Endothelial cell of umbilical vein (primary cell): ENCODE measurements at regions not wholly inside any gene's neighbourhood (a gene's known extent, or its start where the extent isn't known, plus 50 kb on each side); places are given as distances from the start of the nearest gene placed in this dataset.

Experiments
- EZH2 ChIP-seq: IDR thresholded peaks from 2 replicates; pipeline ENCODE4 v1.6.1; 2012; ENCODE audit warnings: borderline replicate concordance, low read depth, mild to moderate bottlenecking, moderate library complexity, low read length, inconsistent platforms; ENCODE audit not compliant: severe bottlenecking
- MAX ChIP-seq: IDR thresholded peaks from 2 replicates; pipeline ENCODE4 v1.6.1; 2011; ENCODE audit not compliant: insufficient read depth, insufficient read length
- POLR2A ChIP-seq: IDR thresholded peaks from 2 replicates; pipeline ENCODE4 v1.6.1; 2012; ENCODE audit warnings: low read depth, mild to moderate bottlenecking, control low read depth, low read length
- TF ChIP-seq, protein P1 (sequence below), 2 donors: IDR thresholded peaks; 1 replicate in 1 of 2; 2 replicates in 1 of 2; pipeline ENCODE4 v1.5.1; 2011; ENCODE audit warnings: low read length in 2 of 2, mild to moderate bottlenecking in 2 of 2, moderate library complexity in 2 of 2, control low read depth in 1 of 2, inconsistent platforms in 1 of 2, low read depth in 1 of 2; ENCODE audit not compliant: insufficient read depth in 1 of 2; ENCODE audit errors: extremely low read depth in 1 of 2

DNA sequence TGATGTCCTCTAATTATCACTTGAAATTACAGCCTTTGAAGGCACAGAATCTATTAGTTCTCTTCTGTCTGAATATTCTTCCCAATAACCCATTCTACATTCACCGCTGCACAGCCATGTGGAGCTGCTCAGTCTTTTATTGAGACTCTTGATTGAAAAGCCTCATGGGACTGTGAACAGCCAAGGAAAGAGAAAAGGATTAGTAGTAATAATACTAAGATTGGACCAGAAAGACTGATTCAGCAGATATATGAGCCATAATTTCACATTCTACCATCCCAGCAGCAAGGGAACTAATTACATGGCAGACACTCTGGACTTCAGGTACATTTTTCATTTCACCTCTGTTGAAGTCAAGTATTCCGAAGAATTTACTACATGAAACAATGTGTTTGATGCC is 2471.7 kb downstream of the ARAP2 start:
- no peak for TF ChIP-seq MAX
- TF ChIP-seq POLR2A: no peak
- TF ChIP-seq EZH2: no peak
- TF ChIP-seq, protein P1, sequence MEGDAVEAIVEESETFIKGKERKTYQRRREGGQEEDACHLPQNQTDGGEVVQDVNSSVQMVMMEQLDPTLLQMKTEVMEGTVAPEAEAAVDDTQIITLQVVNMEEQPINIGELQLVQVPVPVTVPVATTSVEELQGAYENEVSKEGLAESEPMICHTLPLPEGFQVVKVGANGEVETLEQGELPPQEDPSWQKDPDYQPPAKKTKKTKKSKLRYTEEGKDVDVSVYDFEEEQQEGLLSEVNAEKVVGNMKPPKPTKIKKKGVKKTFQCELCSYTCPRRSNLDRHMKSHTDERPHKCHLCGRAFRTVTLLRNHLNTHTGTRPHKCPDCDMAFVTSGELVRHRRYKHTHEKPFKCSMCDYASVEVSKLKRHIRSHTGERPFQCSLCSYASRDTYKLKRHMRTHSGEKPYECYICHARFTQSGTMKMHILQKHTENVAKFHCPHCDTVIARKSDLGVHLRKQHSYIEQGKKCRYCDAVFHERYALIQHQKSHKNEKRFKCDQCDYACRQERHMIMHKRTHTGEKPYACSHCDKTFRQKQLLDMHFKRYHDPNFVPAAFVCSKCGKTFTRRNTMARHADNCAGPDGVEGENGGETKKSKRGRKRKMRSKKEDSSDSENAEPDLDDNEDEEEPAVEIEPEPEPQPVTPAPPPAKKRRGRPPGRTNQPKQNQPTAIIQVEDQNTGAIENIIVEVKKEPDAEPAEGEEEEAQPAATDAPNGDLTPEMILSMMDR (IDR thresholded peaks at IDR 0.05; ENCODE audit: extremely low read depth in 1 of 2, insufficient read depth in 1 of 2, low read depth in 1 of 2, low read length in 2 of 2): no peak
